ENCODE measurements at regions not wholly inside any gene's neighbourhood (a gene's known extent, or its start where the extent isn't known, plus 50 kb on each side); places are given as distances from the start of the nearest gene placed in this dataset.

DNA sequence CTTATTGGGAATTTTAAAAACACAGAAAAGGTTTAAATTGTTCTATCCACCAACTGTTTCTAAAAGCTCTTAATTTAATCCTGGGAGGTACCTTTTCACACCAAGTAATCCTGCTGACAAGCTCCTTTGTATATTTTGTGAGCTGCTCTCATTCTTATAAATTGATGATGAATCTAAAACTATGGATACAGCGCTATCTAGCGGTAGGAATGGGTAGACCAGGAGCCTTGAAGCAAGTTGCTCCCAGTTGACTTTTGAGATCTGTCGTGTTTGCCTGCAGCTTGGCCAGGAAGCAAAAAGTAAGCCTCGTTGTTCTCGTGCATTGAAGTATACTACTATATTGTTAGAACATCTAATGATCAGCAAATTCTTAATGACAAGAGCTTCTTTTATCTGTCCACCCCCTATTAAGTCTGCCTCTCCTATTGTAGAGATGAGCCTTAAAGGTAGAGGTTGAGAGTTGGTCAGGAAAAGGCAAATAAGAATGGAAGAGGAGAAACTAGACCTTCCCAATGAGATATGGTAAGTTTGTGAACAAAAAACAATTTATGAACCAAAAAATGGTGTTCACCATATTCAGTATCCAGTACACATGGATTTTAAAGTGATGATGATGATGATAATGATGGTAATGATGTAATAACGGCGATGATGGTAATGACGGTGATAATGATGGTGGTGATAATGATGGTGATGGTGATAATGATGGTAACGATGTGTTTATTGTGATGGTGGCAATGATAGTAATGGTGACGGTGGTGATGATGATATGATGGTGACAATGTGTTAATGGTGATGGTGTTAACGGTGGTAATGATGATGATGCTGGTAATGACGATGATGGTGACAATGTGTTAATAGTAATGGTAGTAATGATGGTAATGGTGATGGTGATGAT lies 212.1 kb upstream of the NCKAP5 start:
- TF ChIP-seq EZH2 (IDR thresholded peaks at IDR 0.05; ENCODE audit: borderline replicate concordance, insufficient read depth, low read length, poor library complexity, severe bottlenecking) = no peak
- TF ChIP-seq, protein P1, sequence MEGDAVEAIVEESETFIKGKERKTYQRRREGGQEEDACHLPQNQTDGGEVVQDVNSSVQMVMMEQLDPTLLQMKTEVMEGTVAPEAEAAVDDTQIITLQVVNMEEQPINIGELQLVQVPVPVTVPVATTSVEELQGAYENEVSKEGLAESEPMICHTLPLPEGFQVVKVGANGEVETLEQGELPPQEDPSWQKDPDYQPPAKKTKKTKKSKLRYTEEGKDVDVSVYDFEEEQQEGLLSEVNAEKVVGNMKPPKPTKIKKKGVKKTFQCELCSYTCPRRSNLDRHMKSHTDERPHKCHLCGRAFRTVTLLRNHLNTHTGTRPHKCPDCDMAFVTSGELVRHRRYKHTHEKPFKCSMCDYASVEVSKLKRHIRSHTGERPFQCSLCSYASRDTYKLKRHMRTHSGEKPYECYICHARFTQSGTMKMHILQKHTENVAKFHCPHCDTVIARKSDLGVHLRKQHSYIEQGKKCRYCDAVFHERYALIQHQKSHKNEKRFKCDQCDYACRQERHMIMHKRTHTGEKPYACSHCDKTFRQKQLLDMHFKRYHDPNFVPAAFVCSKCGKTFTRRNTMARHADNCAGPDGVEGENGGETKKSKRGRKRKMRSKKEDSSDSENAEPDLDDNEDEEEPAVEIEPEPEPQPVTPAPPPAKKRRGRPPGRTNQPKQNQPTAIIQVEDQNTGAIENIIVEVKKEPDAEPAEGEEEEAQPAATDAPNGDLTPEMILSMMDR (IDR thresholded peaks at IDR 0.05; ENCODE audit: poor library complexity, severe bottlenecking) = peak; percentile 90
- TF ChIP-seq TAF1 (IDR thresholded peaks at IDR 0.05; ENCODE audit: low read depth) = no peak
- TF ChIP-seq POLR2AphosphoS5 (IDR thresholded peaks at IDR 0.05) = no peak
- TF ChIP-seq RAD21 (conservative IDR thresholded peaks at IDR 0.05) = peak; percentile 94
